DOHH2 (cell line): ENCODE measurements at regions not wholly inside any gene's neighbourhood (a gene's known extent, or its start where the extent isn't known, plus 50 kb on each side); places are given as distances from the start of the nearest gene placed in this dataset.

Source experiments
- CTCF ChIP-seq: fragments of 200-600 bp; sonication (generic); IDR thresholded peaks from one replicate; pipeline ENCODE4 v1.5.1; 2014; ENCODE audit warnings: antibody characterized with exemption, mild to moderate bottlenecking, low read depth, low read length; ENCODE audit not compliant: poor library complexity, severe bottlenecking
- EZH2phosphoT487 ChIP-seq: fragments of 200-600 bp; sonication (generic); IDR thresholded peaks from 2 replicates; pipeline ENCODE4 v1.6.1; 2017; ENCODE audit warnings: borderline replicate concordance, mild to moderate bottlenecking, antibody characterized with exemption, low read length, moderate library complexity, mixed read lengths

GRCh38 chr1:219105893-219106292, 67.8 kb upstream of the LYPLAL1 start:
- TF ChIP-seq CTCF (no peak), EZH2phosphoT487 (no peak)
